WERI-Rb-1 (cell line): ENCODE measurements at regions not wholly inside any gene's neighbourhood (a gene's known extent, or its start where the extent isn't known, plus 50 kb on each side); places are given as distances from the start of the nearest gene placed in this dataset.

ENCODE experiments used
- DNase-seq: peaks from one replicate; pipeline ENCODE4 v3.0.0-alpha.2; 2020
- H3K27ac ChIP-seq: fragments of 250-450 bp; sonication (Bioruptor Pico); 2 replicates; pipeline ENCODE4 v1.5.1; 2020; ENCODE audit warnings: mild to moderate bottlenecking, moderate library complexity
- H3K27me3 ChIP-seq: fragments of 250-450 bp; sonication (Bioruptor Pico); 2 replicates; pipeline ENCODE4 v1.5.1; 2021; ENCODE audit warnings: mild to moderate bottlenecking, low read depth, moderate library complexity; ENCODE audit not compliant: insufficient read depth, severe bottlenecking
- H3K36me3 ChIP-seq: fragments of 250-450 bp; sonication (Bioruptor Pico); 2 replicates; pipeline ENCODE4 v1.5.1; 2020; ENCODE audit warnings: mild to moderate bottlenecking, moderate library complexity
- H3K4me3 ChIP-seq: 2 replicates; pipeline ENCODE4 v1.5.1; 2011; ENCODE audit warnings: low read depth, mild to moderate bottlenecking, control low read depth, low read length
- H3K9me3 ChIP-seq: fragments of 250-450 bp; sonication (Bioruptor Pico); 2 replicates; pipeline ENCODE4 v1.5.1; 2021; ENCODE audit warnings: mild to moderate bottlenecking, moderate library complexity; ENCODE audit not compliant: severe bottlenecking
- CTCF ChIP-seq: IDR thresholded peaks from 2 replicates; pipeline ENCODE4 v1.5.1; 2011; ENCODE audit warnings: low read depth, mild to moderate bottlenecking, control low read depth, inconsistent platforms, low read length

DNA sequence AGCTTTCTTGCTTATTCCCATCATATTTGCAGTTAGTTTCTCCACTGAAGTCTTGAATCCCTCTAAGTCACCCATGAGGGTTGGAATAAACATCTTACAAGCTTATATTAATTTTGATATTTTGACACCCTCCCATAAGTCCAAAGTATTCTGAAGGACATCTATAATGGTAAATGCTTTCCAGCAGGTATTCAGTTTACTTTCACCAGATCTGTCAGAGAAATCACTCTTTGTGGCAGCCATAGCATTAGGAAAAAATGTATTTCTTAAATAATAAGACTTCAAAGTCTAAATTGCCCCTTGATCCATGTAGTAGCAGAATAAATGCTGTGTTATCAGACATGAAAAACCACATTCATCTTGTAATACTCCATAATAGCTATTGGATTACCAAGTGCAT, 1371.7 kb upstream of the PABPC4L start:
- no peak for TF ChIP-seq CTCF
- no peak for DNase-seq
- Histone ChIP-seq H3K9me3 (no peaks in the 10 kb centered on the region), H3K4me3 (no peak overlapping the region), H3K27ac (no peak overlapping the region), H3K36me3 (no peaks in the 10 kb centered on the region), H3K27me3 (no peaks in the 10 kb centered on the region)

- no peak for TF ChIP-seq CTCF
- no peak overlapping the region for H3K4me3 ChIP-seq
- H3K9me3 ChIP-seq = no peaks in the 10 kb centered on the region
- no peak for DNase-seq
- no peaks in the 10 kb centered on the region for H3K36me3 ChIP-seq
- H3K27ac ChIP-seq = no peak overlapping the region
- H3K27me3 ChIP-seq = no peaks in the 10 kb centered on the region
Measured at GRCh38 chr4:135564090-135564489, 1362.5 kb upstream of the PABPC4L start.

- H3K36me3 ChIP-seq = no peaks in the 10 kb centered on the region
- H3K4me3 ChIP-seq = no peak overlapping the region
- H3K27ac ChIP-seq = no peak overlapping the region
- no peak for TF ChIP-seq CTCF
- no peaks in the 10 kb centered on the region for H3K27me3 ChIP-seq
- H3K9me3 ChIP-seq = no peaks in the 10 kb centered on the region
- no peak for DNase-seq
Measured at GRCh38 chr4:135553213-135553612, 1351.6 kb upstream of the PABPC4L start.

DNA sequence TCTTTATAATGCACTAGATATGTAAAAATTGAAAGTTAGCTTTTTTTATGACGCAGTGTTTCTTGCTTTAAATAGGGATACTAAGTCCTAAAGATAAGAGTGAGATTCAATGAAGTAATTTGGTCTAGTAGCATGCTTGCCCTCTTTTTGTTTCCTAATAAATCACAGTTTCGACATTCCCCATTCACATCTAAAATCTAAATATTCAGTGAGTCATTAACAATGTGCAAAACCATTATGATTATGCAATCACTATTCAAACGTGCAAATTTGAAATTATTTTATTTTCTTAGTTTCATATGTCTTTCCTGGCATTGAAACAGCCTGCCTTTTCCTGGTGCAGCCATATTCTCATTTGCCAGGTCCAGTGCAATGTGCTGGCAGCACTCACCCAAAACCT, 1350.5 kb upstream of the PABPC4L start:
- H3K27me3 ChIP-seq = no peaks in the 10 kb centered on the region
- TF ChIP-seq CTCF = no peak
- no peak for DNase-seq
- no peak overlapping the region for H3K4me3 ChIP-seq
- no peaks in the 10 kb centered on the region for H3K36me3 ChIP-seq
- H3K9me3 ChIP-seq = no peaks in the 10 kb centered on the region
- no peak overlapping the region for H3K27ac ChIP-seq

DNA sequence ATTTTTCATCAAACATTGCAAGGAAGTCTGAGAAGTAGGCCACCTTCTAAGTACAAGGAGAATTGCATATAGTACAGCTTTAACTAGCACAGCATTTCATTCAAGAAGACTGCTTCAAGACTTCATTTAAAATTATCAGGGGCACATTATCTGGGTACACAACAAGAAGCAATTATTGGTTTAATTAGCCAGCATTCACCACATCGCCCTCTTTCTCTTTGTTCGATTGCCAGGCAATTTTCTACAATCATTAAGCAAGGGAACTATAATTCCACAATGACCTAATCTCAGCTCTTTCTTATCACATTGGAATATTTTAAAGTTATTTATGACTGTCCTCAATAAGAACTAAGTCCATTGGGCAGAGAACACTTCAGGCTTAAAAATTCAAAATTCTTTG, 1347.1 kb upstream of the PABPC4L start:
- Histone ChIP-seq H3K4me3 (no peak overlapping the region), H3K36me3 (no peaks in the 10 kb centered on the region), H3K27ac (no peak overlapping the region), H3K27me3 (no peaks in the 10 kb centered on the region), H3K9me3 (no peaks in the 10 kb centered on the region)
- no peak for TF ChIP-seq CTCF
- DNase-seq = no peak

- Histone ChIP-seq H3K9me3 (no peaks in the 10 kb centered on the region), H3K4me3 (no peak overlapping the region), H3K27ac (no peak overlapping the region), H3K36me3 (no peaks in the 10 kb centered on the region), H3K27me3 (no peaks in the 10 kb centered on the region)
- no peak for TF ChIP-seq CTCF
- no peak for DNase-seq
Measured at GRCh38 chr4:135545616-135546317, 1344.2 kb upstream of the PABPC4L start.
